NCI-H1694 treated with DMSO at 0.1 percent for 48 hours (cell line): ENCODE measurements at regions not wholly inside any gene's neighbourhood (a gene's known extent, or its start where the extent isn't known, plus 50 kb on each side); places are given as distances from the start of the nearest gene placed in this dataset.

Experiments
- DNase-seq: peaks from one replicate; lab custom pipeline; 2025; lab: John Stamatoyannopoulos, UW

DNA sequence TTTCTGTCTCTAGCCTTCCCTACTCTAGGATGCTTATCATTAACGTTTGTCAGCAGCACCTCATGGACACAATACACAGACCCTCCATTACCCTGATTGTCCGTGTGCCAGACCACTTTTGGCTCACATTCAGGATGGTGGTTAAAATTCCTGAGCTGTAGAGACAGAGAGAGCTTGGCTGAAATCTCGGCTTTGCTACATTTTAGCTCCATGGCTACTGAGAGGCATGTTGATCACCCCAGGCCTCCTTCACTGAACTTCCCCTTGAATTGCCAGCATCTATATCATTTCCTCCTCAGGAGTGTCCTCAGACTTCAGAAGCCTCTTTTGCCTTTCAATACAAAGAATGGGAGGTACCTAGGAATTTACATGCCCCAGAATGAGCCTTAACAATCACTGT lies 104.7 kb upstream of the ISL1 start:
- no peak for DNase-seq

DNA sequence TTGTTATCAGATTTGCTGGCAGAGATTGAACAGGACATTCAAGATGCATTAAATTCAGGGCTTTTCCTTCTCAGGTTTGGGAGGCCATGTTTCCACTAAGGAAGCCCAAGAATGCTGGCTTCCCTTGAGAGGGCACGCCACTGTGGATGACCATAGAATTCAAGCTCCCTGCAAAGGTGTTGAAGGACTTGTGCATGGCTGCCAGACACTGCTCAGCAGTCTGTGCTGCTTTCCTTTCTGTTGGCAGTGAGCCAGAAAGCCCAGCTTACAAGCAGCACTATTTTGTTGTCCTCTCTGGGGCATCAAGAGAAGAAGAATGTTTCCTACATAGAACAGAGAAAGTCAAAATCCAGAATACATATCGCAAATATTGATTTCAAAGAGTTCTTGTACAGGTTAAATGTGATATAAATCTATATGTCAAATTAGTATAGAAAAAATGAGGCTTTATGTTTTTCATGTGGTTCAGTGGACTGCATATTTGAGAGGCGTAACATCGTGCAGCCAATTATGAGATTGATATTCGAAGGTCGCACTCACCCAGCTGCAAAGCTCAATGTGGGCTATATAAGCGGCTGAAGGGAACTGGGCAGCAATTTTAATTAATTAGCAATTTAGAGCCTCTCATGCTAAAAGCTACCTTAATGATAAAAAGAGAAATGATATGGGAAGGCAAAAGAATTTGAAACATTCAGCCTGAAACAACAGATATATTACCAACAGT lies 103.1 kb upstream of the ISL1 start:
- peak; percentile 16 for DNase-seq

DNA sequence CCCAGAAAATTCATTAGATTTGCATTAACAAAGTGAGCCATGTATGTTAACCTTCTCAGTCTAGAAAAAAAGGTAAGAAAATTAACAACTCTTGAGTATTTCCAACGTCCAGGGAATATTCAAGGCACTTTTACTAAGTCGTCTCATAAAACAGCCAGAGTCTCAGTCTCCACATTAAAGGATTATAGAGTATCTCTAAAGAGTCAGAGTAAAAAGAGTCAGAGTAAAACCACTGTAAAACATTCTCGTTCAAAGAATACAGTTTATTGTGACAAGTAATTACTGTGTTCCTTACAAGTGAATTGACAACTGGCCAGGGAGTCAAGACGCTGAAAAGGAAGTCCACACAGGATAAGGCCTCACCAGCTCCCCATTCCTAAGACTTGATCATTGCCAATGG lies 97.2 kb upstream of the ISL1 start:
- no peak for DNase-seq

DNA sequence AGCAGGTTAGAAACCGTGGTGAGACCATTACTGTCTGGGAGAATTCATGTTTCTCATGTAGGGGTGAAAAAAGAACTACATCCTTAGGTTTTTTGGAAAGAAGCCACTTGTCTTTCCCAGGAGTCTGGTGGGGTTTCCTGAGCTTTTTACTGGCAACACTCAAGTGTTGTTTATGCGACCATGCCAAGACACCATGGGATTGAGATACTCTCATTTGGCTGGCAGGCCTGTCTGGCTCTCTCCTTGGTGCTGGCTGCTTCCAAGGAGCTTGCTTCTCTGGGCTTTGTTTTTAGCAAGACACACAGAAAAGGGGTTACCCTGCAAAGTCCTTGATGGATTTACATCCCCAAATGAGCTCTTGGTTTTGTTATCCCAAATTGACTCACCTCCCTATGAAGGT lies 80.9 kb upstream of the ISL1 start:
- no peak for DNase-seq

DNA sequence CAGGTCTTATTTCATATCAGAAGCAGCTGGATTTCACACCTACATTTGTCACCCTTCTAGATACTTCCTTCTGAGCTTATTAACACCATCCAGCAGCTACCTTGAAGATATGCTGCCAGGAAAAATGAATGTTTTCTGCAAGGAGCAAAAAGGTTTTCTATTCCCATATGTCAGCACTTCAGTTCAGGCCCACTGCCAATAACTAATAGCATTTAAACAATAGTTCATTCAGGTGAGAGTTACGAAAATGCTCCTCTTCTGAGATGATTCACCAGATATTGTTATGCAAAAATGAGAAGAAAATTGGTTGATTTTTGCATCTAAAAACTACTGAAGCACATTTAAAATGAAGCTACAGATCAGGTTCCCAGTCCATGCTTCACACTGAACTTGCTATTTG lies 56.4 kb upstream of the ISL1 start:
- no peak for DNase-seq
